Activated naive CD4-positive, alpha-beta T cell treated with anti-CD3 and anti-CD28 coated beads for 36 hours (primary cell): ENCODE measurements at regions not wholly inside any gene's neighbourhood (a gene's known extent, or its start where the extent isn't known, plus 50 kb on each side); places are given as distances from the start of the nearest gene placed in this dataset.

Experiments
- CTCF ChIA-PET: fragments of 350-600 bp; sonication (Branson Sonifier 250); formaldehyde crosslinking; loops from one replicate; lab custom pipeline; 2021; ENCODE audit warnings: antibody characterized with exemption; lab: Charles Lee
- DNase-seq: peaks from one replicate; pipeline ENCODE4 v3.0.0-alpha.2; 2020
- H3K27ac Mint-ChIP-seq: one replicate; pipeline ENCODE4 v1.8.0; 2021; ENCODE audit warnings: mild to moderate bottlenecking, mixed read lengths
- H3K27me3 Mint-ChIP-seq: one replicate; pipeline ENCODE4 v1.8.0; 2021; ENCODE audit warnings: low read depth, mixed read lengths
- H3K36me3 Mint-ChIP-seq: one replicate; pipeline ENCODE4 v1.8.0; 2021; ENCODE audit warnings: low read depth, mixed read lengths
- H3K4me1 Mint-ChIP-seq: one replicate; pipeline ENCODE4 v1.8.0; 2021; ENCODE audit warnings: low read depth, mixed read lengths
- H3K4me3 Mint-ChIP-seq: one replicate; pipeline ENCODE4 v1.8.0; 2021; ENCODE audit warnings: mild to moderate bottlenecking, moderate library complexity, mixed read lengths
- H3K9me3 Mint-ChIP-seq: one replicate; pipeline ENCODE4 v1.8.0; 2021; ENCODE audit warnings: mixed read lengths
- intact Hi-C: fragments of 100-400 bp; cut with micrococcal nuclease; formaldehyde crosslinking; loops from one replicate; pipeline ENCODE4 v1.15.1; 2023

DNA sequence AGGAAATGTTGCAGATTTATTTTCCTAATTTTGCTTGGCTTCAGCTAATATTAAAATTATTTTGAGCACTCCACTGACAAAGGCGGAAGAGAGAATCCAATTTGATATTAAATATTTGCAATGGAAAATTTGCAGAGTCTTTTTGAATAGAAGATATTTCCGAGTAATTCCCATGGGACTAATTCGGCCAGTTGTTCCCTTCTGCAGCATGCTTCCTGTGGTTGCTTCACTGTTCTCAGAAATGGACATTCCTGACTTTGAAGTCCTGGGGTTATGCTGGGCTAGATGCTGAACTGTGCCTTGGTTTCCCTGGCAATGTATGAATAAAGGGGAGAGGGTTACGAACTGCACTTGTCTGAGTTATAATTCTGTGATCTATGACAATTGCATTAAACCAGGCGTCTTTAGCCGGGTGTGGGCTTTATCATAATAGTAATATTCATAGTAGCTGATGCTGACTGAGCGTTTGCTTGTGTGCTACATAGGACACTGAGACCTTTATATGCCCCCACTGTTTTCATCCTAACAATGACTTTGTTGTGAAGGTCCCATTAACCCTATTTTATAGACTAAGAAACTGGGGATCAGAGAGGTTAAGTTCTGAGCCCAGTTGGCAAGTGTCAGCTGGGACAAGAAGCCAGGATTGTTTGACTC lies 114.5 kb upstream of the SPRY4 start:
- no peak for DNase-seq
- Mint-ChIP-seq H3K4me3 (no peak overlapping the region), H3K4me1 (peaks cover 12% of the 10 kb centered on the region), H3K27ac (no peak overlapping the region), H3K27me3 (peaks cover 2% of the 10 kb centered on the region), H3K9me3 (no peaks in the 10 kb centered on the region), H3K36me3 (no peaks in the 10 kb centered on the region)
- CTCF ChIA-PET, result interaction anchor here (0.6 to 1.3 kb wide), 4 partner anchors 148 to 532 kb away, joined by 3 to 4 read pairs (median 4); no protein-coding TSS in a partner anchor
- intact Hi-C loops, result no loop called here

- Mint-ChIP-seq H3K27ac (no peak overlapping the region), H3K9me3 (no peaks in the 10 kb centered on the region), H3K4me3 (no peak overlapping the region), H3K4me1 (peaks cover 15% of the 10 kb centered on the region), H3K36me3 (no peaks in the 10 kb centered on the region), H3K27me3 (peaks cover 2% of the 10 kb centered on the region)
- no peak for DNase-seq
- intact Hi-C loops, result loop anchor here (1.0 kb wide), 1 partner anchor 117 kb away; no protein-coding TSS in a partner anchor
- CTCF ChIA-PET, result interaction anchor here (0.6 to 0.8 kb wide), 3 partner anchors 17 to 215 kb away, joined by 3 read pairs; no protein-coding TSS in a partner anchor
Observed at GRCh38 chr5:142438573-142438972, 113.8 kb upstream of the SPRY4 start.

DNA sequence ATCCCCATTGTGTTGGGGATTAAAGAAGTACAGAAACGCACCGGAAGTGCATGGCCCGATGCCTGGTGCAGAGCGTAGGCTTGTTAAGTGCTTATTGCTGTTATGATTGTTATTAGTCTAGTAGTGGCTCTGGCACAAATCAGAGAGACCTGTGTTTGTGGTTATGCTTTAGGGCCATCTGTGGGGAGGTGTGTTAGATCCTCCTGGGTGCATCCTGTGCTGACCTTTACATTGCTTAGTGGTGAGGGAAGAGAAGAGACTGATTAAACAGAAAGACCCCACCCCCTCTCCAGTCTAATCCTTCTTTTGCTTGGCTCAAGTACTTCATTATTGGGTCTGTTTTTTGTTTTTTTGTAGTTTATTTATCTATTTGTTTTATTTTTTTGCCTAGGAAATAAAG lies 112.7 kb upstream of the SPRY4 start:
- no peak for DNase-seq
- Mint-ChIP-seq H3K4me1 (peaks cover 25% of the 10 kb centered on the region), H3K27me3 (no peaks in the 10 kb centered on the region), H3K9me3 (no peaks in the 10 kb centered on the region), H3K36me3 (no peaks in the 10 kb centered on the region), H3K4me3 (no peak overlapping the region), H3K27ac (no peak overlapping the region)
- CTCF ChIA-PET, result no interaction called here
- intact Hi-C loops, result no loop called here

- Mint-ChIP-seq H3K36me3 (no peaks in the 10 kb centered on the region), H3K4me1 (peaks cover 26% of the 10 kb centered on the region), H3K9me3 (no peaks in the 10 kb centered on the region), H3K27ac (no peak overlapping the region), H3K27me3 (no peaks in the 10 kb centered on the region), H3K4me3 (no peak overlapping the region)
- intact Hi-C loops, result no loop called here
- CTCF ChIA-PET, result no interaction called here
- no peak for DNase-seq
Observed at GRCh38 chr5:142435410-142436115, 110.7 kb upstream of the SPRY4 start.

DNA sequence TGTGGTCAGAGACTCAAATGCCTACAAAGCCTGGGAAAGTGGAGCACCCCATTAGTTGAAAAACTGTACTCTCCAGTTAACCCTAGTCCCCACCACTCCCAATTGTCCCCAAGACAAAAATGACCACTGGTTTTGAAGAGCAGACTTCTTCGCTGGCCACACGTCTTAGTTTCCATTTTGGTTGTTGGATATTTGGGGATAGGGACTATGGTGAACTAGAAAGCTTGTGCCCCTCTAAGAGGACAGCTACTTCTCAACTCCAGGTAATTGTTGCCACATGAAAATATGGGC lies 109.4 kb upstream of the SPRY4 start:
- DNase-seq, result no peak
- intact Hi-C loops, result loop anchor here (5.0 kb wide), 1 partner anchor 422 kb away; the partner anchor contains the start of gene GNPDA1
- no peak overlapping the region for H3K27ac Mint-ChIP-seq
- no peaks in the 10 kb centered on the region for H3K27me3 Mint-ChIP-seq
- H3K4me3 Mint-ChIP-seq, result no peak overlapping the region
- CTCF ChIA-PET, result no interaction called here
- H3K36me3 Mint-ChIP-seq, result no peaks in the 10 kb centered on the region
- peaks cover 26% of the 10 kb centered on the region for H3K4me1 Mint-ChIP-seq
- no peaks in the 10 kb centered on the region for H3K9me3 Mint-ChIP-seq

GRCh38 chr5:142433526-142434321 lies 108.9 kb upstream of the SPRY4 start:
- Mint-ChIP-seq H3K36me3 (no peaks in the 10 kb centered on the region), H3K27ac (no peak overlapping the region), H3K4me3 (no peak overlapping the region), H3K4me1 (peaks cover 26% of the 10 kb centered on the region), H3K9me3 (no peaks in the 10 kb centered on the region), H3K27me3 (no peaks in the 10 kb centered on the region)
- DNase-seq, result no peak
- CTCF ChIA-PET, result no interaction called here
- intact Hi-C loops, result loop anchor here (2.0 to 5.0 kb wide), 3 partner anchors 77 to 421 kb away; partner anchors contain the start of genes GNPDA1 and SPRY4

DNA sequence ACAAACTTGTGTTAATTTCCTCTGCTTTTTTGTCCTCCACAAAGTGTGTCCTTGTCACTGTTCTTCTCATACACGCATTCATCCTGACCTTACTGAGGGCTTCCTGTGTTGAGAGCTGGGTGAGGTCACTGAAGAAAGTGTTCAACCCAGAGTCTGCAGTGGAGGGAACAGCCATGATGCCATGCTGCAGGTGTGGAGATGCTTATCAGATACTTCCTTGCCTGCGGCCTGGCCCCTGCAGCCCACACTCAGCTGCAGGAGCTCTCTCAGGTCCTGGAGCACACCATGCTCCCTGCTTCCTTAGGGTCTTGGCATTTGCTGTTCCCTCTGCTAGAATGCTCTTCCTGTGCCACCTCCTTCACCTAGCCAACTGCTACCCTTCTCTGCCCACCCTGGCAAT lies 108.1 kb upstream of the SPRY4 start:
- H3K27ac Mint-ChIP-seq, result peak overlapping the region; percentile 34
- intact Hi-C loops, result loop anchor here (2.0 to 5.0 kb wide), 3 partner anchors 76 to 421 kb away; partner anchors contain the start of genes GNPDA1 and SPRY4
- H3K4me1 Mint-ChIP-seq, result peaks cover 26% of the 10 kb centered on the region
- CTCF ChIA-PET, result no interaction called here
- peak overlapping the region; percentile 5 for H3K4me3 Mint-ChIP-seq
- no peaks in the 10 kb centered on the region for H3K36me3 Mint-ChIP-seq
- H3K9me3 Mint-ChIP-seq, result no peaks in the 10 kb centered on the region
- DNase-seq, result peak; percentile 58
- no peaks in the 10 kb centered on the region for H3K27me3 Mint-ChIP-seq

- H3K27ac Mint-ChIP-seq, result peak overlapping the region; percentile 71
- no peaks in the 10 kb centered on the region for H3K36me3 Mint-ChIP-seq
- peak; percentile 56 for DNase-seq
- H3K4me1 Mint-ChIP-seq, result peaks cover 26% of the 10 kb centered on the region
- no peaks in the 10 kb centered on the region for H3K27me3 Mint-ChIP-seq
- peak overlapping the region; percentile 16 for H3K4me3 Mint-ChIP-seq
- no peaks in the 10 kb centered on the region for H3K9me3 Mint-ChIP-seq
- CTCF ChIA-PET, result no interaction called here
- intact Hi-C loops, result loop anchor here (2.0 to 5.0 kb wide), 3 partner anchors 76 to 420 kb away; partner anchors contain the start of genes GNPDA1 and SPRY4
Observed at GRCh38 chr5:142432369-142432863, 107.6 kb upstream of the SPRY4 start.

- no peak overlapping the region for H3K27ac Mint-ChIP-seq
- H3K9me3 Mint-ChIP-seq, result peaks cover 6% of the 10 kb centered on the region
- no peak for DNase-seq
- H3K36me3 Mint-ChIP-seq, result no peaks in the 10 kb centered on the region
- CTCF ChIA-PET, result no interaction called here
- H3K27me3 Mint-ChIP-seq, result no peaks in the 10 kb centered on the region
- no peak overlapping the region for H3K4me3 Mint-ChIP-seq
- intact Hi-C loops, result no loop called here
- peaks cover 34% of the 10 kb centered on the region for H3K4me1 Mint-ChIP-seq
Observed at GRCh38 chr5:142428773-142429473, 104.1 kb upstream of the SPRY4 start.

- no peak overlapping the region for H3K4me3 Mint-ChIP-seq
- peaks cover 28% of the 10 kb centered on the region for H3K4me1 Mint-ChIP-seq
- no peaks in the 10 kb centered on the region for H3K36me3 Mint-ChIP-seq
- H3K9me3 Mint-ChIP-seq, result peaks cover 6% of the 10 kb centered on the region
- intact Hi-C loops, result no loop called here
- no peaks in the 10 kb centered on the region for H3K27me3 Mint-ChIP-seq
- H3K27ac Mint-ChIP-seq, result no peak overlapping the region
- CTCF ChIA-PET, result no interaction called here
- no peak for DNase-seq
Observed at GRCh38 chr5:142428036-142428772, 103.4 kb upstream of the SPRY4 start.

DNA sequence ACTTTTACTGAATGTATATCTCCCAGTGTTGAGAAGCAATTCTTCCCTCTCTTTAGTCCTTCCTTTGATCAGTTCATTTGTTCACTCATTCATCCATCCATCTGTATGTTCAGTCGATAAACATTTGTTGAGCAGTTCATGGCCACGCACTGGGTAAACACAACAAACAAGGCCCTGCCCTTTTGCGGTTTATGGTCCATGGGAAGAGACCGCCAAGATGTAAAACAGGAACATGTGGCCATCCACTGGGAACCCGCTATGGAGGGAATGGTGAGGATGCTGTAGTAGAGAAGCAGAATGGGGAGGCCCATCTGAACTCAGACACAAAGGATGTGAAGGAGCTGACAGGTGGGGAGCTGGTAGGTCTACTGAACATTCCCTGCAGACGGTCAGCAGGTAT lies 102.7 kb upstream of the SPRY4 start:
- intact Hi-C loops, result no loop called here
- H3K27me3 Mint-ChIP-seq, result no peaks in the 10 kb centered on the region
- CTCF ChIA-PET, result no interaction called here
- H3K27ac Mint-ChIP-seq, result no peak overlapping the region
- no peaks in the 10 kb centered on the region for H3K36me3 Mint-ChIP-seq
- no peak overlapping the region for H3K4me3 Mint-ChIP-seq
- peaks cover 21% of the 10 kb centered on the region for H3K4me1 Mint-ChIP-seq
- no peak for DNase-seq
- peaks cover 6% of the 10 kb centered on the region for H3K9me3 Mint-ChIP-seq
